PC-3 (cell line): ENCODE measurements at regions not wholly inside any gene's neighbourhood (a gene's known extent, or its start where the extent isn't known, plus 50 kb on each side); places are given as distances from the start of the nearest gene placed in this dataset.

ENCODE experiments used
- EZH2 ChIP-seq: fragments of 300-600 bp; sonication (generic); IDR thresholded peaks from one replicate; pipeline ENCODE4 v1.6.1; 2017; ENCODE audit warnings: antibody characterized with exemption, mild to moderate bottlenecking, low read length; ENCODE audit not compliant: unreplicated experiment
- EZH2phosphoT487 ChIP-seq: fragments of 300-600 bp; sonication (generic); IDR thresholded peaks from 2 replicates; pipeline ENCODE4 v1.6.1; 2018; ENCODE audit warnings: mild to moderate bottlenecking, antibody characterized with exemption, low read length, borderline replicate concordance
- TF ChIP-seq, protein P1 (sequence below): fragments of 300-600 bp; sonication (generic); conservative IDR thresholded peaks from 2 replicates; pipeline ENCODE4 v1.5.1; 2017; ENCODE audit warnings: antibody characterized with exemption, low read depth, mild to moderate bottlenecking, low read length

DNA sequence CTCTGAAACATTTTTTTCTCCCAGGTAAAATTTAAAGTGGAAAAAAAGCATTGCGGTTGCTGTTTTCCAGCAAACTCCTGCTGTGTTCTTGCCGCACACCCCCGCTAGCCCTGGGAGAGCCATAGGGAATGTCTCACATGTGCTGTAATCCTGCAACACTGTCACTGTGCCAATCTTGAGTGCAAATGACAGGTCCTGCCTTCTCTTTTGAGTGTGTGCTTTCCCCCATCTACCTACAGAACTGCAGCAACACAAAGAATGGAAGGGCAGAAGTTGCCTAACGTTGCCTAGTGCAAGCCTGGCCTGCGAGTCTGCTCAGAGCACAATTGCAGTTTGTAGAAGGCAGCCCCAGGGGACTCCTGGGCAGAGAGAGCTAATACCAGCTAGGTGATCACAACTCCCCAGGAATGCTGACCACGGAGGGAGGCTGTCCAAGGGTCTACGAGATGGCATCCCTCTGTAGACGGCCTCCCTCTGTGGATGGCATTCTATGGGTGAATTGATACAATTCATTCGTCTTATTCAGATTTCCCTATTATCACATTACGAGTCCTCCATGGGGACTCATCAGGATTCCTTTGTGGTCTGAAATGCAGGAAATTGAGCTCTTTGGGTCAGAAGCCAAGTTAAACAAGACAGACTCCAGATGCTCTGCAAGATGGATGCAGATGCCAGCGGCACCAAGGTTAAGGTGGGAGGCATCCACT lies 172.6 kb upstream of the S1PR3 start:
- TF ChIP-seq, protein P1, sequence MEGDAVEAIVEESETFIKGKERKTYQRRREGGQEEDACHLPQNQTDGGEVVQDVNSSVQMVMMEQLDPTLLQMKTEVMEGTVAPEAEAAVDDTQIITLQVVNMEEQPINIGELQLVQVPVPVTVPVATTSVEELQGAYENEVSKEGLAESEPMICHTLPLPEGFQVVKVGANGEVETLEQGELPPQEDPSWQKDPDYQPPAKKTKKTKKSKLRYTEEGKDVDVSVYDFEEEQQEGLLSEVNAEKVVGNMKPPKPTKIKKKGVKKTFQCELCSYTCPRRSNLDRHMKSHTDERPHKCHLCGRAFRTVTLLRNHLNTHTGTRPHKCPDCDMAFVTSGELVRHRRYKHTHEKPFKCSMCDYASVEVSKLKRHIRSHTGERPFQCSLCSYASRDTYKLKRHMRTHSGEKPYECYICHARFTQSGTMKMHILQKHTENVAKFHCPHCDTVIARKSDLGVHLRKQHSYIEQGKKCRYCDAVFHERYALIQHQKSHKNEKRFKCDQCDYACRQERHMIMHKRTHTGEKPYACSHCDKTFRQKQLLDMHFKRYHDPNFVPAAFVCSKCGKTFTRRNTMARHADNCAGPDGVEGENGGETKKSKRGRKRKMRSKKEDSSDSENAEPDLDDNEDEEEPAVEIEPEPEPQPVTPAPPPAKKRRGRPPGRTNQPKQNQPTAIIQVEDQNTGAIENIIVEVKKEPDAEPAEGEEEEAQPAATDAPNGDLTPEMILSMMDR = no peak
- TF ChIP-seq EZH2 (no peak), EZH2phosphoT487 (no peak)
